ENCODE measurements at regions not wholly inside any gene's neighbourhood (a gene's known extent, or its start where the extent isn't known, plus 50 kb on each side); places are given as distances from the start of the nearest gene placed in this dataset.

DNA sequence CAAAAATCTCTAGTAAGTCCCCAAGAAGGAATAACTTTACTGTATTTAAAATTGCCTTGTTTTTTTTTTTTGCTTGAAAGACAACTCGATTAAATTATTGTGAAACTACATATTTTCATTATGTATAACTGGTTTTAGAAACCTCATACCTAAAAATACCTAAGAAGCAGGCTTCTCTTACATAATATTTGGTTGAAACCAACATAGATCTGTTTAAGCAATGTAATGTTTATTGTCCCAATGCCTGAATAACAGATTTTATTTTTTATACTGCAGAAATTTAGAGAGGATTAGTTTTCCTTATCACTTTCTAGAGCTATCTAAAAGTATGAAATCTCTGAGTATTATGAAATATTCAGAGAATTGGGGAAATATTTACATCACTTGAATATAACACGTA, 78.5 kb upstream of the CHRM3 start:
- TF ChIP-seq, protein P1, sequence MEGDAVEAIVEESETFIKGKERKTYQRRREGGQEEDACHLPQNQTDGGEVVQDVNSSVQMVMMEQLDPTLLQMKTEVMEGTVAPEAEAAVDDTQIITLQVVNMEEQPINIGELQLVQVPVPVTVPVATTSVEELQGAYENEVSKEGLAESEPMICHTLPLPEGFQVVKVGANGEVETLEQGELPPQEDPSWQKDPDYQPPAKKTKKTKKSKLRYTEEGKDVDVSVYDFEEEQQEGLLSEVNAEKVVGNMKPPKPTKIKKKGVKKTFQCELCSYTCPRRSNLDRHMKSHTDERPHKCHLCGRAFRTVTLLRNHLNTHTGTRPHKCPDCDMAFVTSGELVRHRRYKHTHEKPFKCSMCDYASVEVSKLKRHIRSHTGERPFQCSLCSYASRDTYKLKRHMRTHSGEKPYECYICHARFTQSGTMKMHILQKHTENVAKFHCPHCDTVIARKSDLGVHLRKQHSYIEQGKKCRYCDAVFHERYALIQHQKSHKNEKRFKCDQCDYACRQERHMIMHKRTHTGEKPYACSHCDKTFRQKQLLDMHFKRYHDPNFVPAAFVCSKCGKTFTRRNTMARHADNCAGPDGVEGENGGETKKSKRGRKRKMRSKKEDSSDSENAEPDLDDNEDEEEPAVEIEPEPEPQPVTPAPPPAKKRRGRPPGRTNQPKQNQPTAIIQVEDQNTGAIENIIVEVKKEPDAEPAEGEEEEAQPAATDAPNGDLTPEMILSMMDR (IDR thresholded peaks at IDR 0.05), result no peak
- no peak for TF ChIP-seq ZNF302 (CRISPR knock-in tag; IDR thresholded peaks at IDR 0.05)
- TF ChIP-seq CHD2 (IDR thresholded peaks at IDR 0.05; ENCODE audit: low read length, partially characterized antibody), result no peak
- no peak for TF ChIP-seq POLR2A (IDR thresholded peaks at IDR 0.05; ENCODE audit: low read length)
